Esophagus muscularis mucosa (tissue), 4 donors: ENCODE measurements at regions not wholly inside any gene's neighbourhood (a gene's known extent, or its start where the extent isn't known, plus 50 kb on each side); places are given as distances from the start of the nearest gene placed in this dataset.

Experiments
- DNase-seq: peaks from one replicate; pipeline ENCODE4 v3.0.0-alpha.2; 2017; ENCODE audit errors: extremely low spot score
- H3K27ac ChIP-seq, 4 donors: fragments of 200-600 bp; sonication (generic); replicated peaks in 1 of 4; 1 replicate in 3 of 4; 2 replicates in 1 of 4; pipeline ENCODE4 v1.5.1; 2016 to 2019; ENCODE audit warnings: mild to moderate bottlenecking in 1 of 4
- H3K27me3 ChIP-seq, 4 donors: fragments of 200-600 bp; sonication (generic); one replicate each; pipeline versions ENCODE4 v1.5.1 to v1.6.0; 2016 to 2019
- H3K36me3 ChIP-seq, 4 donors: fragments of 200-600 bp; sonication (generic); one replicate each; pipeline ENCODE4 v1.5.1; 2016 to 2019
- H3K4me1 ChIP-seq, 4 donors: fragments of 200-600 bp; sonication (generic); one replicate each; pipeline ENCODE4 v1.5.1; 2016 to 2019
- H3K4me3 ChIP-seq, 4 donors: fragments of 200-600 bp; sonication (generic); 1 replicate in 2 of 4; 2 replicates in 2 of 4; pipeline ENCODE4 v1.5.1; 2016 to 2019; ENCODE audit warnings: mild to moderate bottlenecking in 4 of 4, moderate library complexity in 1 of 4
- H3K9me3 ChIP-seq, 4 donors: fragments of 200-600 bp; sonication (generic); 1 replicate in 3 of 4; 2 replicates in 1 of 4; pipeline ENCODE4 v1.5.1; 2016 to 2019
- EP300 ChIP-seq: sonication (generic); formaldehyde crosslinking; IDR thresholded peaks from one replicate; pipeline ENCODE4 v1.6.1; 2017; ENCODE audit warnings: antibody characterized with exemption
- POLR2A ChIP-seq: fragments of 450-650 bp; IDR thresholded peaks from one replicate; pipeline ENCODE4 v1.6.1; 2017; ENCODE audit warnings: antibody characterized with exemption, moderate library complexity, mild to moderate bottlenecking, low read depth
- POLR2AphosphoS5 ChIP-seq, 2 donors: sonication (generic); formaldehyde crosslinking; IDR thresholded peaks; one replicate each; pipeline ENCODE4 v1.6.1; 2017; ENCODE audit warnings: antibody characterized with exemption in 2 of 2
- WGBS: methylation state at CpG from one replicate; pipeline ENCODE4 v1.1.5; 2018; 5-methylcytosine and 5-hydroxymethylcytosine counted together
- intact Hi-C: fragments of 100-400 bp; cut with DNase I; formaldehyde crosslinking; loops from one replicate; pipeline ENCODE4 v1.15.1; 2023
- TF ChIP-seq, protein P1 (sequence below), 3 experiments: fragments of 200-600 bp in 2 of 3; fragments of 450-650 bp in 1 of 3; sonication (generic) in 2 of 3; IDR thresholded peaks; one replicate each; pipeline ENCODE4 v1.5.1; 2017 to 2019; ENCODE audit warnings: antibody characterized with exemption in 3 of 3, mild to moderate bottlenecking in 2 of 3, moderate library complexity in 1 of 3

DNA sequence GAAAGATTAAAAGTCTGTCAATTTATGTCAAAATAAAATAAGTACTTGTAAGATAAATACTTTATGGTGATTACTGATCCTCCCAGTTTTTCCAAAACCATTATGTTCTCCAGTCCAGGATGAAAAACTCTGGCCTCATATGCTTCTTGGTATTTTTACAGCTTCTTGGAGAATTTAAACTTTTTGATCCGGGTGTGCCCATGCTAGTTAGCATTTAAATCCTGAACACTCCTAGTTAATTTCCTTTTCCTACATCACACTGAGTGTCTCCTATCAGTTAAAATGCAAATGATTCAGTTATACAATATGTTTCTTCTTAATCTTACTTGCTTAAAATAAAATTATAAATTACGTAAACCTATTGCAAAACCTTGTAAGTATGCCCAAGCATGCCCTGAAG is 499.9 kb upstream of the SLITRK6 start:
- Histone ChIP-seq H3K27ac (no peak overlapping the region), H3K36me3 (no peaks in the 10 kb centered on the region), H3K4me1 (no peaks in the 10 kb centered on the region), H3K4me3 (no peak overlapping the region), H3K9me3 (no peaks in the 10 kb centered on the region), H3K27me3 (no peaks in the 10 kb centered on the region)
- intact Hi-C loops = no loop called here
- 84% methylated on average over 2 of the region's 2 CpGs for WGBS
- DNase-seq = no peak
- TF ChIP-seq POLR2A (no peak), POLR2AphosphoS5 (IDR thresholded peaks at IDR 0.05) (no peak), EP300 (no peak)
- TF ChIP-seq, protein P1, sequence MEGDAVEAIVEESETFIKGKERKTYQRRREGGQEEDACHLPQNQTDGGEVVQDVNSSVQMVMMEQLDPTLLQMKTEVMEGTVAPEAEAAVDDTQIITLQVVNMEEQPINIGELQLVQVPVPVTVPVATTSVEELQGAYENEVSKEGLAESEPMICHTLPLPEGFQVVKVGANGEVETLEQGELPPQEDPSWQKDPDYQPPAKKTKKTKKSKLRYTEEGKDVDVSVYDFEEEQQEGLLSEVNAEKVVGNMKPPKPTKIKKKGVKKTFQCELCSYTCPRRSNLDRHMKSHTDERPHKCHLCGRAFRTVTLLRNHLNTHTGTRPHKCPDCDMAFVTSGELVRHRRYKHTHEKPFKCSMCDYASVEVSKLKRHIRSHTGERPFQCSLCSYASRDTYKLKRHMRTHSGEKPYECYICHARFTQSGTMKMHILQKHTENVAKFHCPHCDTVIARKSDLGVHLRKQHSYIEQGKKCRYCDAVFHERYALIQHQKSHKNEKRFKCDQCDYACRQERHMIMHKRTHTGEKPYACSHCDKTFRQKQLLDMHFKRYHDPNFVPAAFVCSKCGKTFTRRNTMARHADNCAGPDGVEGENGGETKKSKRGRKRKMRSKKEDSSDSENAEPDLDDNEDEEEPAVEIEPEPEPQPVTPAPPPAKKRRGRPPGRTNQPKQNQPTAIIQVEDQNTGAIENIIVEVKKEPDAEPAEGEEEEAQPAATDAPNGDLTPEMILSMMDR (IDR thresholded peaks at IDR 0.05) = no peak

DNA sequence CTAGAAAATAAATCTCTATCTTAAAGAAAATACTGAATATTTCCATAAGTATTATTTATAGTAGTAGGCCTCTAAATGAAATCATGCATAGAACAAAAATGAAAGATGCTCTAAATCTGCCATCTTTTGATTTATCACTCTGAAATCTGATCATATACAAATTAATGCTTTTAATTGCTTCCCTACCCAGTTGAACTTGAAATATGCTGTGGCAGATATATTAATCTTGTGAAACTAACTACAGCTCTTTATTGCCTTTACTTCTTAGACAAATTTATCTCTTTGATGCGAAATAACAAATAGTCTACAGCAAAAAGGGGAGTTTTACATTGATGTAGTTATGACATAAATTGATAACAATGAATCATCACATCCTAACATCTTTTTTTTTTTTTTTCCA is 510.7 kb upstream of the SLITRK6 start:
- no peaks in the 10 kb centered on the region for H3K4me1 ChIP-seq
- H3K27ac ChIP-seq = no peak overlapping the region
- DNase-seq = no peak
- H3K9me3 ChIP-seq = no peaks in the 10 kb centered on the region
- 93% methylated on average over 1 of the region's 1 CpG for WGBS
- TF ChIP-seq EP300 (no peak), POLR2AphosphoS5 (IDR thresholded peaks at IDR 0.05) (no peak), POLR2A (no peak)
- TF ChIP-seq, protein P1 (IDR thresholded peaks at IDR 0.05) = no peak
- intact Hi-C loops = no loop called here
- H3K27me3 ChIP-seq = no peaks in the 10 kb centered on the region
- H3K36me3 ChIP-seq = no peaks in the 10 kb centered on the region
- no peak overlapping the region for H3K4me3 ChIP-seq

DNA sequence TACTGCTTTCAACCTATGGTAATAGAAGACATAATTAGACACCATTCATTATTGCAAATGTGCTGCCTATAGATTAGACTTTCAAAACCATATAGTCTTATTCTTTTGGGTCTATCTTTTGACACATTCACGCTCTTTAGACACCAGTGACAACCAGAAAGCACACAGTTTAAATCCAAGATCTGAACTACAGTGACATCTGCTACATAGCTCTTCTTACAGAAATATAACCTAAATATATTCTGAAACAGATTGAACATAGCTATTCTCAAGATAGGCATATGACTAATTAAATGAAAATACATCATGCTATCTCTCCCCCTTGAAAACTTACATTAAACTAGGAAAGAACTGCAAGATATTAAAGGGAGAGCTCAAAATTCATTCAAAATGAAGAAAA is 514.2 kb upstream of the SLITRK6 start:
- no peaks in the 10 kb centered on the region for H3K9me3 ChIP-seq
- H3K4me3 ChIP-seq = no peak overlapping the region
- no peak for DNase-seq
- H3K4me1 ChIP-seq = no peaks in the 10 kb centered on the region
- intact Hi-C loops = no loop called here
- H3K27ac ChIP-seq = no peak overlapping the region
- TF ChIP-seq, protein P1 (IDR thresholded peaks at IDR 0.05) = no peak
- TF ChIP-seq EP300 = no peak
- no peak for TF ChIP-seq POLR2AphosphoS5 (IDR thresholded peaks at IDR 0.05)
- TF ChIP-seq POLR2A = no peak
- no peaks in the 10 kb centered on the region for H3K27me3 ChIP-seq
- WGBS = 81% methylated on average over 1 of the region's 1 CpG
- H3K36me3 ChIP-seq = no peaks in the 10 kb centered on the region

DNA sequence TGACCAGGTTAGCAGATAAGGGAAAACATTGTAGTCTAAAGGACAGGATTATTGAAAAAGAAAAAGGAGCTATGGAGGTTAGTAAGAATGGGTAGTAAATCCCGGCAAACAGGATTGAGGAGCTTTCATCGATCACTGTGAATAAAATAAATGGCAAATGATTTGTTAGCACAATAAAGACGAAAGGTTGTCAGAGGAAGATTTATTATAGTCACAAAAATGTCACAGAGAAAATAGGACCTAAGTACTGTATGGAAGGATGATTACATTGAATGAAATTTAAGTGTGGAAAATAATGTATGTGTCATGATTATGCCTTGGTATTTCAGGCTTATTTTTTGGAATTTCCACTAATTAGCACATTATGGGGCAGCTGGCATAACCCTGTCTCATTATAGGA is 519.2 kb upstream of the SLITRK6 start:
- Histone ChIP-seq H3K4me3 (no peak overlapping the region), H3K36me3 (no peaks in the 10 kb centered on the region), H3K9me3 (no peaks in the 10 kb centered on the region), H3K27ac (no peak overlapping the region), H3K27me3 (no peaks in the 10 kb centered on the region), H3K4me1 (no peaks in the 10 kb centered on the region)
- WGBS = 90% methylated on average over 3 of the region's 3 CpGs
- TF ChIP-seq, protein P1 (IDR thresholded peaks at IDR 0.05) = no peak
- TF ChIP-seq EP300 (no peak), POLR2AphosphoS5 (IDR thresholded peaks at IDR 0.05) (no peak), POLR2A (no peak)
- DNase-seq = no peak
- intact Hi-C loops = no loop called here

DNA sequence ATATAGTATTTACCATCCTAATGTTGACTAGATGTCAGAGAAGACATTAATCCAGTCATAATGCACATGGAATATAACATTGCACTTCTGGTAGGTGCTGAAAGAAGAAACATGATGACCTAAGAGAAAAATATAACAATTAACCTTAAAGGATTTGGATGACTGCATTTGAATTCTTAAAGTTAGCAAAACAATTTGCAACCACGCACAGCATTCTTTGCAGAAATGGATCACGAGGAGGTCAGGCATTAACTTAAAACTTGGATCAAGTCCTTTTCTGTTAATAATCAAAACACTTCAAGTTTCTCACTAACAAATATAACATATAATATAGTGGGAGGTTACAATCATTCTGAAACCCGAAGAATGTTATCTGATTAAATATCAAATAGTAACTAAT is 525.0 kb upstream of the SLITRK6 start:
- intact Hi-C loops = no loop called here
- no peak for DNase-seq
- no peak for TF ChIP-seq EP300
- TF ChIP-seq, protein P1 (IDR thresholded peaks at IDR 0.05) = no peak
- TF ChIP-seq POLR2AphosphoS5 (IDR thresholded peaks at IDR 0.05) = no peak
- TF ChIP-seq POLR2A = no peak
- Histone ChIP-seq H3K27ac (no peak overlapping the region), H3K9me3 (no peaks in the 10 kb centered on the region), H3K27me3 (no peaks in the 10 kb centered on the region), H3K36me3 (no peaks in the 10 kb centered on the region), H3K4me3 (no peak overlapping the region), H3K4me1 (no peaks in the 10 kb centered on the region)
- WGBS = 72% methylated on average over 3 of the region's 3 CpGs
